IMR-90 (cell line): ENCODE measurements at regions not wholly inside any gene's neighbourhood (a gene's known extent, or its start where the extent isn't known, plus 50 kb on each side); places are given as distances from the start of the nearest gene placed in this dataset.

Source experiments
- ATAC-seq: fragments of 200-7000 bp; cut with Tn5 transposase; 2 replicates; pipeline ENCODE4 v1.9.1; 2020; ENCODE audit warnings: low read depth, mild to moderate bottlenecking, moderate library complexity
- BruUV-seq: library from RNA; stranded (reverse); fragments of 400-500 nt; replicated peaks from 2 replicates; lab custom pipeline; 2021; lab: Mats Ljungman, UMichigan
- CTCF ChIA-PET: fragments of 300-600 bp; formaldehyde crosslinking; extraction: SDS; loops from one replicate; lab custom pipeline; 2021; ENCODE audit warnings: antibody characterized with exemption; lab: Yijun Ruan, JAX
- POLR2A ChIA-PET: fragments of 300-600 bp; sonication (Branson Sonifier 250); formaldehyde crosslinking; loops from one replicate; lab custom pipeline; 2022; ENCODE audit warnings: antibody characterized with exemption; ENCODE audit not compliant: unreplicated experiment; lab: Charles Lee
- DNase-seq: peaks from one replicate; pipeline ENCODE4 v3.0.0; 2013
- H2AFZ ChIP-seq: replicated peaks from 2 replicates; pipeline ENCODE3; 2013; ENCODE audit warnings: low read length, mild to moderate bottlenecking; ENCODE audit not compliant: poor library complexity
- H2AK5ac ChIP-seq: 2 replicates; pipeline ENCODE4 v1.6.1; 2013; ENCODE audit warnings: low read depth, low read length, inconsistent platforms
- H2AK9ac ChIP-seq: replicated peaks from 2 replicates; pipeline ENCODE3; 2013; ENCODE audit warnings: mild to moderate bottlenecking, low read depth, low read length, moderate library complexity; ENCODE audit not compliant: poor library complexity
- H2BK120ac ChIP-seq: 2 replicates; pipeline ENCODE4 v1.6.1; 2013; ENCODE audit warnings: low read depth, low read length, inconsistent platforms
- H2BK15ac ChIP-seq: 3 replicates; pipeline ENCODE4 v1.6.1; 2013; ENCODE audit warnings: low read depth, low read length, inconsistent platforms
- H2BK20ac ChIP-seq: 2 replicates; pipeline ENCODE4 v1.6.1; 2013; ENCODE audit warnings: low read depth, mild to moderate bottlenecking, inconsistent platforms, low read length, moderate library complexity
- H2BK5ac ChIP-seq: 2 replicates; pipeline ENCODE4 v1.6.1; 2013; ENCODE audit warnings: mild to moderate bottlenecking, low read depth, low read length, inconsistent platforms; ENCODE audit not compliant: poor library complexity, severe bottlenecking
- H3K14ac ChIP-seq: replicated peaks from 2 replicates; pipeline ENCODE4 v1.6.1; 2013; ENCODE audit warnings: low read depth, low read length, inconsistent platforms
- H3K18ac ChIP-seq: 2 replicates; pipeline ENCODE4 v1.6.1; 2013; ENCODE audit warnings: low read depth, low read length, control low read depth
- H3K23ac ChIP-seq: 2 replicates; pipeline ENCODE4 v1.6.1; 2013; ENCODE audit warnings: low read depth, low read length, inconsistent platforms
- H3K27ac ChIP-seq: 2 replicates; pipeline ENCODE4 v1.5.1; 2013; ENCODE audit warnings: mild to moderate bottlenecking, control low read depth, low read length; ENCODE audit not compliant: insufficient read depth
- H3K27me3 ChIP-seq: 2 replicates; pipeline ENCODE4 v1.6.1; 2013; ENCODE audit warnings: low read length; ENCODE audit not compliant: control insufficient read depth, insufficient read depth
- H3K36me3 ChIP-seq: 2 replicates; pipeline ENCODE4 v1.6.1; 2013; ENCODE audit warnings: low read length, mixed read lengths; ENCODE audit not compliant: control insufficient read depth, insufficient read depth
- H3K4ac ChIP-seq: 2 replicates; pipeline ENCODE4 v1.6.1; 2013; ENCODE audit warnings: low read depth, low read length, inconsistent platforms
- H3K4me1 ChIP-seq: 2 replicates; pipeline ENCODE4 v1.6.1; 2013; ENCODE audit warnings: low read length, mixed read lengths; ENCODE audit not compliant: control insufficient read depth, insufficient read depth
- H3K4me2 ChIP-seq: 2 replicates; pipeline ENCODE4 v1.6.1; 2013; ENCODE audit warnings: low read depth, mild to moderate bottlenecking, control low read depth, low read length, moderate library complexity
- H3K4me3 ChIP-seq: 2 replicates; pipeline ENCODE4 v1.5.1; 2013; ENCODE audit warnings: low read depth, mild to moderate bottlenecking, control low read depth, low read length, moderate library complexity; ENCODE audit not compliant: insufficient read depth
- H3K56ac ChIP-seq: 2 replicates; pipeline ENCODE4 v1.6.1; 2013; ENCODE audit warnings: low read length, inconsistent platforms; ENCODE audit not compliant: insufficient read depth; ENCODE audit errors: extremely low read depth
- H3K79me1 ChIP-seq, 2 experiments: 2 replicates each; pipeline ENCODE4 v1.6.1; 2013; ENCODE audit warnings: low read length in 2 of 2, inconsistent platforms in 1 of 2, low read depth in 1 of 2
- H3K9ac ChIP-seq: 2 replicates; pipeline ENCODE4 v1.6.1; 2013; ENCODE audit warnings: low read depth, low read length, control low read depth
- H3K9me1 ChIP-seq: 2 replicates; pipeline ENCODE4 v1.6.1; 2013; ENCODE audit warnings: low read length, inconsistent platforms; ENCODE audit not compliant: insufficient read depth
- H3K9me3 ChIP-seq: 2 replicates; pipeline ENCODE4 v1.6.1; 2013; ENCODE audit warnings: low read length; ENCODE audit not compliant: control insufficient read depth, insufficient read depth
- H4K20me1 ChIP-seq: 2 replicates; pipeline ENCODE4 v1.6.1; 2013; ENCODE audit warnings: low read length, inconsistent platforms; ENCODE audit not compliant: insufficient read depth
- H4K5ac ChIP-seq: 2 replicates; pipeline ENCODE4 v1.6.1; 2013; ENCODE audit warnings: mild to moderate bottlenecking, low read depth, low read length, control low read depth
- H4K8ac ChIP-seq, 2 experiments: 2 replicates each; pipeline ENCODE4 v1.6.1; 2013; ENCODE audit warnings: low read depth in 2 of 2, low read length in 2 of 2, control low read depth in 1 of 2, inconsistent platforms in 1 of 2
- H4K91ac ChIP-seq: 2 replicates; pipeline ENCODE4 v1.6.1; 2013; ENCODE audit warnings: low read depth, low read length, inconsistent platforms; ENCODE audit not compliant: insufficient read depth
- MAFK ChIP-seq: IDR thresholded peaks from 2 replicates; pipeline ENCODE4 v1.6.1; 2012; ENCODE audit warnings: low read depth, low read length, improper control_type of control experiment
- MAZ ChIP-seq: IDR thresholded peaks from 2 replicates; pipeline ENCODE4 v1.6.1; 2012; ENCODE audit warnings: low read depth, mild to moderate bottlenecking, low read length, improper control_type of control experiment, moderate library complexity, borderline replicate concordance
- POLR2A ChIP-seq: IDR thresholded peaks from 2 replicates; pipeline ENCODE4 v1.6.1; 2012; ENCODE audit warnings: mild to moderate bottlenecking, low read depth, low read length
- WGBS, 2 experiments: methylation state at CpG; one replicate each; pipeline versions ENCODE4 v1.1.5 to v1.1.7; 2013; ENCODE audit warnings: missing lambda C conversion rate in 2 of 2; ENCODE audit not compliant: insufficient read length in 1 of 2; ENCODE audit errors: extremely low coverage in 2 of 2; 5-methylcytosine and 5-hydroxymethylcytosine counted together
- dilution Hi-C: fragments of 300-500 bp; cut with HindIII; formaldehyde crosslinking; loops from one replicate; pipeline ENCODE4 v1.14.3; 2018; ENCODE audit warnings: low sequenced_read_pairs; ENCODE audit not compliant: unreplicated experiment
- in situ Hi-C: fragments of 300-500 bp; cut with MboI; formaldehyde crosslinking; loops from 3 replicates; pipeline ENCODE4 v1.14.3; 2019; ENCODE audit warnings: low sequenced_read_pairs, inconsistent platforms, mixed read lengths
- intact Hi-C: fragments of 100-400 bp; cut with micrococcal nuclease; formaldehyde crosslinking; loops from 2 replicates; pipeline ENCODE4 v1.10.0; 2022

DNA sequence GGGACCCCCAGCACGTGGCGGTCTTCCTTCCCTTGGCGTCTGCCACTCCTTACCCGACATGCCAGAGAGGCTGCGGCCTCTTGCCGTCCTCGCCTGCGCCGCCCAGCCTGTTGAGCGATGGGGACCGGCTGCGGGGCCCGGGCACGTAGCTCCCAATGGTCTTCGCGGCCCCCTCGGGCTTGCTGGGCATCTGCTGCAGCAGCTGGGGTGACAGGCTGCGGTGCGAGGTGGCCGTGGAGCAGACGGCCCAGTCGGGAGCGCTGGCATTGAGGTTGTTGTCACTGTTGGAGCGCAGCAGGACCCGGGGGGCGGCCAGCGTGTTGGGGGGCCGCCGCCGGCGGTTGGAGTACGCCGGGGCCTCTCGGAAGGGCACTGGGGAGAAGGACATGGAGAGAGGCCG, 422.0 kb downstream of the CTTN start:
- Histone ChIP-seq H2AK5ac (no peak overlapping the region), H3K4ac (no peak overlapping the region), H2BK120ac (no peak overlapping the region), H3K9me3 (no peaks in the 10 kb centered on the region; the same call in 1 of the 2 replicates), H4K8ac (no peak overlapping the region), H3K9me1 (no peaks in the 10 kb centered on the region), H3K14ac (no peak overlapping the region), H3K18ac (no peak overlapping the region), H3K23ac (no peak overlapping the region), H4K91ac (no peak overlapping the region), H3K4me3 (no peak overlapping the region), H3K27me3 (peaks cover 6% of the 10 kb centered on the region), H3K36me3 (peaks cover 4% of the 10 kb centered on the region; the same call in 1 of the 2 replicates), H4K5ac (no peak overlapping the region), H2BK5ac (no peak overlapping the region), H2AFZ (no peak overlapping the region), H4K20me1 (no peaks in the 10 kb centered on the region; the same call in 1 of the 2 replicates), H2AK9ac (no peak overlapping the region), H3K4me1 (no peaks in the 10 kb centered on the region), H3K4me2 (no peak overlapping the region), H3K79me1 (no peaks in the 10 kb centered on the region), H3K9ac (no peak overlapping the region), H2BK20ac (no peak overlapping the region), H3K56ac (no peak overlapping the region), H3K27ac (no peak overlapping the region), H2BK15ac (no peak overlapping the region)
- ChIA-PET POLR2A (no interaction called here), CTCF (no interaction called here)
- no peak for ATAC-seq
- TF ChIP-seq MAZ = no peak
- TF ChIP-seq MAFK = no peak
- no peak for TF ChIP-seq POLR2A
- BruUV-seq = no TSS peak
- intact Hi-C loops (no loop called here), in situ Hi-C loops (no loop called here), dilution Hi-C loops (no loop called here)
- 85% methylated on average over 25 of the region's 35 CpGs; no CpG with 5 or more reads in 1 of the 2 experiments for WGBS, 2 experiments
- no peak for DNase-seq
